GM04504 (cell line): ENCODE measurements at regions not wholly inside any gene's neighbourhood (a gene's known extent, or its start where the extent isn't known, plus 50 kb on each side); places are given as distances from the start of the nearest gene placed in this dataset.

ENCODE experiments used
- DNase-seq: peaks from one replicate; pipeline ENCODE4 v3.0.0-alpha.2; 2012; ENCODE audit warnings: low read depth

DNA sequence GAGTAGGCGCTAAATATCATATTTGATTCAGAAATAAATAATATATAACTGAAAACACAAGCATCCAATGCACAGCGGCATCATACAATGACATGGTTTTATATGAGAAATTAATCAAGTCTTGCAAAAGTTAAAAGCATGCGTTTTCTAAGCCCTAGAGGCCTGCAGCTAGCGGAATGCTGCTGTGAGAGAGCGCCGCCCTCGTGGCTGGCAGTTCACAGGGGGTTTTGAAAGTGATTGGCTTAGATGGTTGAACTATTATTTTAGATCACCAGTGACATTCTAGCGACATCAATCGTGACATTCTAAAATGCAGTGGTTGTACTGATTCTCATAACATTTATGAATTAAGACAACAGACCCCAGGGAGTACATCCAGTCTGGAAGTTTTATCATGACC lies 235.2 kb upstream of the MGMT start:
- DNase-seq = no peak

DNA sequence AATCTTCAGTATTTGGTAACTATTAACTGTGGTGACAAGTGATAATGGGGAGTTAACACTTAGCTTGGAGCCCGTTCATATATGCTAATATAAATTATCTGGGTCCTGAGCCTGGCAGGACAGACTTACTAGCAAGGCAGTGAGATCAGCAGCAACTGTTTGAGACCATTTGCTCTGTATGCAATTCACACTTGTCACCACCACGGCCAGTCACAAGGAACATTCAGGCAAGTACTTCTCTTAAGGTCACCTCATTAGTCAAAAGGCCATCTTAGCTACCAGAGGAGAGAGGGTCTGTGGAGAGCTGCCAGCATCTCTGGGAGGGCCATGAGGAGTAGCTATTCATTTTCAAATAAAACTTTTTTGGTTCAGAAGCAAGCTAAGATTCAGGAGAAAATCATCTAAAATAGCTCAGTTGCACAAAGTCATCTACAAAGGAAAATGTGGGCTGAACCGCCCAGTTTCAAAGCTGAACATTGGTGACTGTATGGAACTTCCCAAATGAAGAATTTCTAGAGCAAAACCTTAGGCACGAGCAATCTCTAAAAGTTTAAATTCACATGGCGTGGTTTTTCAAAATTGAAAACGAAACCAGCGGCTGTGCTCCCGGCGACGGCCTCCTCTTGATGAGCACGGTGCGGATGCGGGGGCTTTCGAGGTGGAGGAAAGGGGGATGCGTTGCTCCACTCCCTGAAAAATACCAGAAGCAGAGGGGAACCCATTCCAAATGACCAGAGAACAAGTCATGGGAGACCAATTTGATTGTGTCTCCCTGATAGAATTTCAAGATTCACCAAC lies 233.5 kb upstream of the MGMT start:
- DNase-seq = no peak

DNA sequence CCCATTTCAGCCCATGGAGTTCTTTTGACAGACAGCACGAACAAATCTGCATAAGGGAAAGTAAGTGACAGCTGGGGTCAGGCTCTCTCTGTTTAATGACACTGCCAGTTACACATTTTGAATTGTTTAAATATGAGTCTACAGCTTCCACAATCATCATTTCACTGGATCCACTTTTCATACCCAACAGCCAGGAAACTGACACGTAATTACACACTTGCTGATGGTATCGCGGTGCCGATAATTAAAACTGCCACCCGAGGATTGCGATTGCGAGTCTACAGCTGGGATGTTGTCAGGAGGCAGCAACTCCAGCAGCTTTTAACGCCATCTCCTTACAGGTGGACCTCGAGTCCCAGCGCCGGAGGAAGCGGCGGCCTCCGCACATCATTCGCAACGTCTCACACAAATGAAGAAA lies 230.8 kb upstream of the MGMT start:
- no peak for DNase-seq

DNA sequence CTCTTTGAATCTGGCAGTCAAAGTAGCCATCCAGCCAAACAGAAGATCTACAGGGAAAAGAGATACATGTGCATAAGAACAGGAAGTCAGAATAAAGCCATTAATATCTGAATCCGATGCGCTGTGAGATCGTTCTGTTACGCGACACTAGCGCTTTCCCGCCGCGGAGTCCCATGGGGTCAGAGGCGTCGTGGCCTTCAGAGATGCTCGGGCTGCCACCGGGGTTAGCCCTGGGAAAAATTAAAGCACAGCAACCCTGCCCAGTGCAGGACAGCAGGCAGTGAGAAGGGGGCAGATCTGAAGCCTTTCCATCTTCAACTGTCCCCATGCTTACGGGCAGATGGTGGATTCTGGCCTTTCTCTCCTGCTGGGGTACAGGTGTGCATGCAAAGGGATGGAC lies 225.6 kb upstream of the MGMT start:
- no peak for DNase-seq

DNA sequence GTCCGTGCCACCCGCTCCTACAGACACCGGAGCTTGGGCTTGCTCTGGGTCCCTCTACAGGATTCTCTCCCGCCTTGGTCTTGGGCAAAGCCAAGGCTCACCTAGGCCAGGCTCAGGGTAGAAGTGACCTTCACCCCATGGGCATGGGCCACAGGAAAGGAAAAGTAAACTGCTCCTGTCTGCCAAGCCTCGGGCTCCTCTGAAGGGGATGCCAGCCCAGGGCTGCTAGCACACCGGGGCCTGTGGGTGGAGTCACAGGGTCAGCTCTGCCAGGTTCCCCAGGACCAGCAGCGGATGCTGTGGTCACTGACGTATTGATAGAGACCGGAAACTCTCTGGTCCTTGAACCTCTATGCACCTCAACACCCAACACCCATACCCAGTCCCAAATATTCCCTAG lies 222.7 kb upstream of the MGMT start:
- no peak for DNase-seq

DNA sequence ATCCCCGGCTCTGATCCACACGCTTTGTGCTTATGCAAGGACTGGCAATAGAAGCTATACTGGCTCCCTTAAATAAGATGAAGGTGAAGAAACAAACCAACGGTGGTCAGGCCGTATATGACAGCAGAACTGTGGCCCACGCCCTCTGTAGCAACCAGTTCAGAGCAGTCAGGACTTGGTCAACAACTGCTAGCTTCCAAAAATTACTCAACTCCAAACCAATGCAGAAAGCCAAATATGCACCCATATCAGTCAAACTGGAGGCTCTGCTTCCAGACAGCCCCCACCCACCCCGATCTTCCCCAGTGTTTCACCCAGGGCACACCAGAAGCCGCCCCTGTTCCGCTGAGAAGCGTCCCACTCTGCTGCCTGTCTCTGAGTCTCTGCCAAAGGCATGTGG lies 222.3 kb upstream of the MGMT start:
- no peak for DNase-seq

DNA sequence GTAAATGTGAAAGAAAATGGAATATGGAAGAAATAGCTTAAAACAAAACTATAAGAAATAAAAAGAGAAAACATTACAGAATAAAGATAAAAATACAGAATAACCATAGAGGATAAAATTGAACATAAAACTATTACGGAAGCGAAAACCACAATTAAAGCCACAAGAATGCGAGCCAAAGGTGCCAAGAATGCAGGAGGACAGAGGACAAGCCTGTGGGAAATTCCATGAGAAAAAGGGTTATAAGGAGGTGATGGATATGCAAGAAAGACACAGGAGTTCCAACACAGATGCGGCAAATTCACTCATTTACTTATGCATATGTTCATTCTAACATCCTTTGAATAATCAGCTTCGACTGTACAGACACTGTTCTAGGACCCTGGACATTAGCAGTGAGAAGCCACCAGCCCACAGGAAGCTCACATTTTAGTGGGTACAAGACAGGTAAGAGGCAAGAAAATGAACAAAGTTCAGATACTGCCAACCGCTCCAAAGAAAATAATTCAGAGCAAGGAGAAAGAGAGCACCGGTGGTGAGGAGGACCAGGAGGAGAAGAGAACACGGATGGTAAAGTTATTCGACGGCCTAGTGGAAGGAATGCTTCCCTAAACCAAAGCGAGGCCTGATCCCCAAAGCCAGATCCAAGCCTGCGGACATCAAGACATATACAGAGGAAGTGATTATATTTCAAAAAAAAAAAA lies 213.7 kb upstream of the MGMT start:
- DNase-seq = no peak

DNA sequence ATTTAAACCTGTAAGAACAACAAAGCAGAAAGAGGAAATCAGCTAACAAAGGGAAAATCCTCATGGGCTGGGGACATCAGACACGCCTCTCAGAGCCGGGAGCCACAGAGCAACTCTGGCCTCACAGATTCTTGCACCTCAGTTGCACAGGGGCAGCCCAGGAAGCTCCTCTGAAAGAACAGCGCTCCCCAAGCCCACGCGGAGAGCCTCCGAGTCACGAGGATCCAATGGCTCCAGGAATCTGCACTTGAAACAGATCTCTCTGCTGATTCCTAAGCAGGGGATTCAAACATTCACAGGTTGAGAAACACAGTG lies 213.2 kb upstream of the MGMT start:
- DNase-seq = no peak

DNA sequence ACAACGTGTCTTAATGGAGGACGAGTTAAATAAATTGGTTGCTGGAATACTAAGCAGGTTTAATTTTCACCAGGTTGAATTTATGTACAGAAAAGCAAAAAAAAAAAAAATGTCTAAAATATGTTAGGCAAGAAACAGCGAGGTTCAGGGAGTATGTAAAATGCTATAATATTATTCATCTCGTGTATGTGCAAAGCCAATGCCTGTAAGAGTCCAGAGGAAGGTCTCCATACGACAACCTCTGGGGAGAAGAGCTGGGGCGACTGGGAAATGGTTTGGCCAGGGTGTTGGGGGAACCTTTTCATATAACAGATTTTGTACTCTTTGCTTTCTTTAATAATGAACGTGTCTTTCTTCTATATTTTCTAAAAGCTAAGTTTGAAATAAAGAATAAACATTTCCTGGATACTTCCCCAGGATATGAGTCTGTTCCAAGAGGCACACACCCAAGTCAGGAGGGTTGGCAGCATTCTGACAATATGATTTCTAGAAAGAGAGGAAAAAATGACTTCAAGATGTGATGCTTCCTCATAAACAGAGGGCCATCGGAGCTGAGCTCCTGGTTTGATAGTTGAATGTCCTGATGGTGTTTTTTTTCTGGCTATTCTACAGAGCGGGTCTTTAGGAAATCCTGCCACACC lies 208.6 kb upstream of the MGMT start:
- DNase-seq = no peak

DNA sequence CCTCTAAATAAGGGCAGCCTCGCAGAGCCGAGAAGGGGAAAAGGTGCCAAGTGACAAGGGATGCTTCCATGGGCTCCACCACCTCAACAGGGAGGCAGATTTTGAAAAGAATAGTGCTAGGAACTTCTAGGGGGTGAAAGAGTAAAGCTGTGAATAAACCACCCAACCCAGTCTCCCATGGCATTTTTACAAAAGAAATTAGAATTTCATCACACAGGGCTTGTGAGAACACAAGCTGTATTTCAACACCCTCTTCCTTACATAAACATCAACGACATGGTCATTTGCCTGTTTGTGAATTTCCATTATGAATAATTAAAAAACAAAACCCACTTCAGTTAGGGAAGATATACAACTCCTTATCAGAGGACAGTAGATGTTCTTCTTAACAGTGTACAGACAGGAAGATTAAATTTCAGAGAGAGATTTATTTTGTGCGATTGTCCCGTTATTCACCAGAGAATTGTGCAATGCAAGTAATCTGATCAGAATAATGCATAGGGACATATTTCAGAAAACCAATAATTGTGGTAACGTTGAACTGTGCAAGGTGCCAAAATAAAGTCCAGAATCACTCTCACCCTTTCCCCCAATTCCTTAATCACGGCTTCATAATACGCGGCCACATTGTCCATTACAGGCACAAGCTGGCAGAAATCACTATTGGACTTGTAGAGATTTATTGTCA lies 207.8 kb upstream of the MGMT start:
- DNase-seq = no peak

DNA sequence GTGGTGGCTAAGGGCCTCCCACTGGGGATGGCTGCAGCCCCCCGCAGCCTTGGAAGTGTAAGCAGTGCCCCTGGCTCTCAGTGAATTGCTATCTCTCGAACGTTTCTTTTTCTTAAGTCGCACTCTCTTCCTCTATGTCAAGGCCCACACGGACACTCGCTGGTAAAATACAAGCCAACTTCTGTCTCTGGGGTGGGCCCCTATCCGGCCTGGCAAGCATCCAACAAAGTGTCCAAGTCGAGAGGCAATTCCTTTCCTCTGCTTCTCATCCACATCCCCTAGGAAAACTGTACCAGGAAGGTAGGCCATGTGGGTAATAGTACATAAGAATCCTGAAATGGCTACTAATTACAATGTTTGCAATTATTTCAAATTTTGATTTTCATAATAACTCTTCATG lies 194.9 kb upstream of the MGMT start:
- no peak for DNase-seq

DNA sequence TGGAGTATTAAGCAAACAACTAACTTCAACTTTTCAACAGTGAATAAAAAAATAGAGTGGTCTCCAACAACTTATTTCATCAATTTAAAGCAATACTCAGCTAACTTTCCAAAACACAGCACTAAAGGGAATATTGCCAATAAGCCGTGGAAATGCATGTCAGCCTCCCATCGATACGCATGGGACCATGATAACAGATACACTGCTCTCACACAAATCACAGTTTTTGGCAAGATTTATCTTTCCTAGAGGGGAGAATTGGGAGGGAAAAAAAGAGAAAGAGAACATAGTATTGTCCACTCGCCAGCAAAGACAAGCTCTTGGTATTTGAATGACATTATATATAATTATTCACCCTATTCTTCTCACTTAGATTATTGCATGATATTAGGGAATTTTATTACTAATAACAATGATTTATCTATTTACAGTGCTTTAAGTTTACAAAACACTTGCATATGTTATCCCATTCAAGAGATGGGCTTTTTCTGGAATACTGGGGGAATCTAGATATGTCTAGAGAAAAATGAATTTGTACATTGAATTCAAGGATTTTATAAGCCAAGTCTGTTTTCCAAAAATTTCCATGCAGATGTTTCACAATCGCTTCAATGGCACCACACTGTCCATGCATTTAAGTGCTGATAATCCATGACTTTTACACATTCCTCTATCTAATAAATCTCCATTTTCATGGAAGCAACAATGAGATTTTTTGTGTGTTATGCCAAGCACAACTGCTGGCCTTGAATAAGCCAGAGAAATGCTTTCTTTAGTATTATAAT lies 194.0 kb upstream of the MGMT start:
- no peak for DNase-seq

DNA sequence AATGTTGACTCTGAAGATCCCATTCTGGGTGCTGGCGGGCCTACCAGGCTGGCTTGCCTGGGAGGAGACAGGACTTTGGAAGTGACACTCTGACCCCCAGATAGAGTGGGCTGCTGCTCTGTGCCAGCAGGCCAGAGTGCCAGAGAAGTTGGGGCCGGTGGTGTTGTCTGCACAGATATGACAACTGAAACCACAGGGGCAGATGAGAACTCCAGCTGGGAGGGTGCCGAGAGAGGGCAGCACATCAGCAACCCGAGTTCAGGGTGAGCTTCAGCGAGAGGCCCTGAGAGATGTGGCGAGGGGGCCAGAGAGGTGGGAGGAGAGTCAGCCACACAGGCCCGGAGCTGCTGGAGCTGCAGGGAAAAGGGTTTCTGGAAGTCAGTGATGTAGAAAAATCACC lies 193.2 kb upstream of the MGMT start:
- DNase-seq = no peak

DNA sequence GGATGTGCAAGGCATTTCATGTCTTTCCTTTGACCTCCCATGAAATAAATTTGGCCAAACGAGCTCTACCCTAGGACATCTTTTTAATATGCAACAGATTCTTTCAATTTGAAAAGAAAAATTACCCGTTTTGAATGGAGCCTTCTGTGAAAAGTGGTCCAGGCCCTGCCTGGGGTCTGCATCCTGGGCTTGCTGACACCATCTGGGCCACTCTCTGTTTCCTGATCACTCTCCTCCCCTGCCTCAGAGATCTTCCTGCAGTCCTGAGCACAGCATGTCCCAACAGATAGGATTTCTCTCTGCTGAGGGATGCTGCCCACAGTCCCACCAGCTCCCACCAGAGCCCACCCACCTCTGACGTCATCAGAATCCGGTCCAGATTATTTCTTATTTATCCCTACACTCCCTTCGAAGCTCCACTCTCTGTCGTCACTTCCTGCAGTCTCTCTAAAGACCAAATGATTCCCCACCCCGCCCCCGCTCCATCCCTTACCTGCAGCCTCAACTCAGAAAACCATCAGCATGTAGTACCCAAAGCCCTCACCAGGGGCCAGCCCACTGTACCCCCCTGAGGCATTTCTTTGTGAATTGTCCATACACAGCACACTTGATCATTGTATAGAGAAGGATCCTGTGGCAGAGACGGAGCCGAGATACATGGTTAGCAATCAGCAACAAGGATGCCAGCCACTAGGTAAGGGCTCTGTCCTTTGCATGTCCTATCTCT lies 192.1 kb upstream of the MGMT start:
- DNase-seq = no peak

DNA sequence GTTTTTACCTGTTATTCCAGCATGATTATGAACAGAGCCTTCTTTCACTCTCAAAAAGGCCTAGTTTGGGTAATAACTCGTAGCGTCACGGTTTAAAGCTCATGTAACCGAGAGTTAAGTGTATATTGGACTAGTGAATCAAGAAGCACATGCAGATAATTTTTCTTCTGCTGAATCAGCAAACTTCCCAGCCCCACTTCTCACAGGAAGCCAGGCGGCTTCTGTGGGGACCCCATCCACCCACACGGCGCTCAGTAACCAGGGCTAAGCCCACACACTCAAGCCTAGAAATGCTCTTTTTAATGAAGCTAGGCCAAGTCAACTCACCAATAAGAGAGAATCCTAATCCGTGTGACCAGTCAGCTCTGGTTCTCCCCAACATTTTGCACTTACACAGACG lies 191.2 kb upstream of the MGMT start:
- DNase-seq = no peak

DNA sequence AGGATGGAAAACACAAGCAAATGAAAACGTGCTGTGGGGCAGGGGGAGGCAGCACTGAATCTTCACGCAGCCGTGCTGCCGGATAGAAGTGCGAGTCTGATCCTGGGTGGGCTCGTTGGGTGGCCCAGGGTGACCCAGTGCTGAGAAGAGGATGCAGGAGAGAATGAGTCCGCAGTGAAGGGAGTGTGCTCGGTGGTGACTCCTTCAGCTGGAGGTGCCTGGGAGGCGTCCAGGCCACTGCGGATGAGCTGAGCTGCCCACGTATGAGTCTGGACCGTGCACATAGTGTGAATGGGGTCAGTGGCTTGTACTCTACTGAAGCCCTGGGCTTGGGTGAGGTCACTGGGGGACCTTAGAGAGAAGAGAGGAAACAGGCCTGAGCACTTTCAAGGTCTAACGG lies 190.0 kb upstream of the MGMT start:
- no peak for DNase-seq

DNA sequence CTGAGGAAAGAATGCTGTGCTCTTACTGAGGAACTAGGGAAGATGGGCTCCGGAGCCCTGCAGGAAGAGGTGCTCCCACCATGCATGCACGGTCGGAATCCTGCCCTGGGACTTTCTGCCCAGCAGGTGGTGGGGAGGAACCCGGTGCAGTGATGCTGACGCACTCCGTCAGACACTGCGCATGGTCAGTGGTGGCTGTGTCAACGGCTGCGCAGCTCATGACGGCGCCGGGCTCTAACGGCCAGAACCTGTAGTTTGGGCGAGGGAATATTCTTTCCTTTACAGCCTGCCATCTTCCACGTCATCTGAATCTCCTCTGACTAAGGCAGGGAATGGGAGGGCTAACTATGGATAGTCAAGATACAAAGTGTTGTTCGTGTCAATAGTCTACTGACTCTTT lies 189.2 kb upstream of the MGMT start:
- no peak for DNase-seq

DNA sequence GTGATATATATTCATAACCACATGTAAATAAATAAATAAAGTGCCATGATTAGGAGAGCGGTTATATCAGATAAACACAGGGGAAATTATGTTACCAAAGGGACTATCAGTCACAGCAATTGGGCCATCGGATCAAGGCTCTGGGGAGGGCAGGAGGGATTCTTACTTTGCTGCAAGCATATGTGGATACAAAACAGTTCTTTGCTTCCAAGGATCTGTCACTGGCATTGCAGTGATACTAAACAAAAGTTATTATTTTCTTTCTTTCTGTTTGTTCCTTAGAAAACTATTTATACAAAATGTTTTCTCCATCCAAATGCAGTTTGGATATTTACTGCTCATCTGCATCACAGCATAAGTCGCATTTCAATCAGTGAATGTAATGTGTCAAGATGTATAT lies 188.4 kb upstream of the MGMT start:
- DNase-seq = no peak

DNA sequence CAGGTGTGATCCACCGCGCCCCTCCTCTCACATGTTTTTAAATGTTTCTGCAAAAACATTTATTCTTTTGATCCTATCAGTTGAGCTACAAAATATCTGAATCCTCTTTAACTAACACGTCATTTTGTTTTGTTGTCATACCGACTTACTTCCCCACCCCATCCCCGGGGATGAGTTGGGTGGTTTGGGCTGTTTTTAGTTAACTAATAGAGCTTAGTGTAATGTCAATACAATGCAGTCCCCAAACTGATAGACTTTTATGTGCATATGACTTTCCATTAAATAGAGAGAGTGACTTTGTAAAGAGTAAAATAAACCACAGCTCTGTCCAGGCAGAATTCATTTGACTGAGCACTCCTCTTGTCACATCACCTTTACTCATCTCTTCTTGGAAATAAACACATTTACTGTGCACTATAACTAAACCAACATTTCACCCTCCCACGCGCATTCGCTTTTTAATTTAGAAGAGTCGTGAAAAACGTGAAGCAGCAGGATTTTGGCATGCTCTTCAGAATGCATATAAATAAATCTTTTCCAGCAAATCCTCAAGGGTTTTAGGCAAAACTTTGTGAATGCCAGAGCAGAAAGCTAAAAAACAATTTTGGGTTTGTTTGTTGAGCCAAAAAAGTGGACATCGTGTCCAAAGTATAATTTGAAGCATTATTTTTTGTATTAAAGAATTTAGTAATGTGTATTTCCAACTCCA lies 187.4 kb upstream of the MGMT start:
- DNase-seq = no peak

DNA sequence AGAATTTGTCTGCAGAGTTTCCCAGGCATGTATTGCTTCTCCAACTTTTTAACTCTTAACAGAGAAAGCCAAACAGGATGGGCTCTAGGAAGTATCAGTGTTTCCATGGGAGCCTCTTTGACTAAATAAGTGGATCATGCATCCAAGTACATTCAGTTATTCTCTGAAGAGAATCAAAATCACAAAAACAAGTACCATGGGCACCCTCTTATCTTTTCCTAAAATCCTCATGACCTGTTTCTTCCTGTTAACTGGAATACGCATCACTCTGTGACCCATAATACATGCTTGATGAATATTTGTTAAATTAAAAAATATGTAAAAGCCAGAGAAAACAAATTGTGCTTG lies 186.9 kb upstream of the MGMT start:
- no peak for DNase-seq
